ENCODE measurements at regions not wholly inside any gene's neighbourhood (a gene's known extent, or its start where the extent isn't known, plus 50 kb on each side); places are given as distances from the start of the nearest gene placed in this dataset.
"Not testable (repeated sequence)": the region's sequence is repeated elsewhere in the genome, so short reads cannot be mapped to it uniquely, and the experiment has no call there.

GRCh38 chr2:199040522-199040921 is 417.2 kb downstream of the SATB2 start:
- no peak for DNase-seq (ENCODE audit: extremely low read depth in 1 of 2, low read depth in 1 of 2)

GRCh38 chr2:199033761-199034160 is 424.0 kb downstream of the SATB2 start:
- DNase-seq (ENCODE audit: extremely low read depth in 1 of 2, low read depth in 1 of 2) = not testable (repeated sequence)

- no peak for DNase-seq (ENCODE audit: extremely low read depth in 1 of 2, low read depth in 1 of 2)
Measured at GRCh38 chr2:199025146-199025545, 432.6 kb downstream of the SATB2 start.

GRCh38 chr2:199024224-199024623 is 433.5 kb downstream of the SATB2 start:
- no peak for DNase-seq (ENCODE audit: extremely low read depth in 1 of 2, low read depth in 1 of 2)

GRCh38 chr2:199019898-199020507 is 437.7 kb downstream of the SATB2 start:
- no peak for DNase-seq (ENCODE audit: extremely low read depth in 1 of 2, low read depth in 1 of 2)

GRCh38 chr2:199018826-199019225 is 438.9 kb downstream of the SATB2 start:
- DNase-seq (ENCODE audit: extremely low read depth in 1 of 2, low read depth in 1 of 2) = no peak

GRCh38 chr2:199015072-199015471 is 442.7 kb downstream of the SATB2 start:
- DNase-seq (ENCODE audit: extremely low read depth in 1 of 2, low read depth in 1 of 2) = no peak

- no peak for DNase-seq (ENCODE audit: extremely low read depth in 1 of 2, low read depth in 1 of 2)
Measured at GRCh38 chr2:199014226-199014625, 443.5 kb downstream of the SATB2 start.

GRCh38 chr2:199011908-199012307 is 445.8 kb downstream of the SATB2 start:
- DNase-seq (ENCODE audit: extremely low read depth in 1 of 2, low read depth in 1 of 2) = no peak

- no peak for DNase-seq (ENCODE audit: extremely low read depth in 1 of 2, low read depth in 1 of 2)
Measured at GRCh38 chr2:198994678-198995077, 463.1 kb downstream of the SATB2 start.

GRCh38 chr2:198991431-198991830 is 466.3 kb downstream of the SATB2 start:
- DNase-seq (ENCODE audit: extremely low read depth in 1 of 2, low read depth in 1 of 2) = no peak

- no peak for DNase-seq (ENCODE audit: extremely low read depth in 1 of 2, low read depth in 1 of 2)
Measured at GRCh38 chr2:198975779-198976178, 482.0 kb downstream of the SATB2 start.

GRCh38 chr2:198973785-198974184 is 484.0 kb downstream of the SATB2 start:
- no peak for DNase-seq (ENCODE audit: extremely low read depth in 1 of 2, low read depth in 1 of 2)

GRCh38 chr2:198973181-198973580 is 484.6 kb downstream of the SATB2 start:
- no peak for DNase-seq (ENCODE audit: extremely low read depth in 1 of 2, low read depth in 1 of 2)

- no peak for DNase-seq (ENCODE audit: extremely low read depth in 1 of 2, low read depth in 1 of 2)
Measured at GRCh38 chr2:198968545-198968944, 489.2 kb downstream of the SATB2 start.

GRCh38 chr2:198966269-198966668 is 491.5 kb downstream of the SATB2 start:
- no peak for DNase-seq (ENCODE audit: extremely low read depth in 1 of 2, low read depth in 1 of 2)

- no peak for DNase-seq (ENCODE audit: extremely low read depth in 1 of 2, low read depth in 1 of 2)
Measured at GRCh38 chr2:198961547-198961946, 496.2 kb downstream of the SATB2 start.

- DNase-seq (ENCODE audit: extremely low read depth in 1 of 2, low read depth in 1 of 2) = no peak
Measured at GRCh38 chr2:198957181-198957580, 500.6 kb downstream of the SATB2 start.

GRCh38 chr2:198953328-198953727 is 504.4 kb downstream of the SATB2 start:
- DNase-seq (ENCODE audit: extremely low read depth in 1 of 2, low read depth in 1 of 2) = no peak

- no peak for DNase-seq (ENCODE audit: extremely low read depth in 1 of 2, low read depth in 1 of 2)
Measured at GRCh38 chr2:198950803-198951202, 506.9 kb downstream of the SATB2 start.

GRCh38 chr2:198945496-198945895 is 512.2 kb downstream of the SATB2 start:
- DNase-seq (ENCODE audit: extremely low read depth in 1 of 2, low read depth in 1 of 2) = no peak

GRCh38 chr2:198930170-198930569 is 527.6 kb downstream of the SATB2 start:
- no peak for DNase-seq (ENCODE audit: extremely low read depth in 1 of 2, low read depth in 1 of 2)

- no peak for DNase-seq (ENCODE audit: extremely low read depth in 1 of 2, low read depth in 1 of 2)
Measured at GRCh38 chr2:198928026-198928425, 529.7 kb downstream of the SATB2 start.

Measured in activated CD8-positive, alpha-beta memory T cell treated with anti-CD3 and anti-CD28 coated beads for 1 hour (primary cell).